HCT116 (cell line): ENCODE measurements at regions not wholly inside any gene's neighbourhood (a gene's known extent, or its start where the extent isn't known, plus 50 kb on each side); places are given as distances from the start of the nearest gene placed in this dataset.

Source experiments
- ATAC-seq: fragments of 200-7000 bp; cut with Tn5 transposase; 2 replicates; pipeline ENCODE4 v1.9.1; 2020; ENCODE audit warnings: mild to moderate bottlenecking, moderate library complexity
- BruUV-seq: library from RNA; stranded (reverse); fragments of 400-500 nt; replicated peaks from 2 replicates; lab custom pipeline; 2021; lab: Mats Ljungman, UMichigan
- CTCF ChIA-PET: fragments of 300-600 bp; sonication (Branson Sonifier 250); formaldehyde crosslinking; loops from one replicate; lab custom pipeline; 2021; ENCODE audit warnings: antibody characterized with exemption; lab: Charles Lee
- POLR2A ChIA-PET: fragments of 300-600, 350-600 bp; sonication (Branson Sonifier 250); formaldehyde crosslinking; loops from one replicate; lab custom pipeline; 2021; ENCODE audit warnings: antibody characterized with exemption; lab: Charles Lee
- RAD21 ChIA-PET, 2 experiments: fragments of 300-600 bp; sonication (Branson Sonifier 250); formaldehyde crosslinking; loops; one replicate each; lab custom pipeline; 2023; ENCODE audit warnings: low total read pairs in 2 of 2; ENCODE audit not compliant: uncharacterized antibody in 2 of 2, unreplicated experiment in 2 of 2, low non-redundant PET in 1 of 2; lab: Charles Lee
- DNase-seq: peaks from one replicate; pipeline ENCODE4 v3.0.0-alpha.2; 2010; ENCODE audit warnings: low read depth, low spot score
- H2AFZ ChIP-seq: fragments of 200-600 bp; shearing (Covaris generic), sonication (generic); 2 replicates; pipeline ENCODE4 v1.6.1; 2017; ENCODE audit warnings: low read depth, mixed run types, mixed read lengths, antibody characterized with exemption, low read length; ENCODE audit not compliant: poor library complexity, severe bottlenecking
- H3K27ac ChIP-seq: 2 replicates; pipeline ENCODE4 v1.5.1; 2012; ENCODE audit warnings: low read depth, low read length
- H3K27me3 ChIP-seq: fragments of 200-600 bp; sonication (generic); 2 replicates; pipeline ENCODE4 v1.6.1; 2016; ENCODE audit warnings: mixed run types, low read length, mixed read lengths; ENCODE audit not compliant: insufficient read depth
- H3K36me3 ChIP-seq, 2 experiments: fragments of 200-500 bp in 1 of 2; fragments of 200-600 bp in 1 of 2; sonication (Bioruptor generic) in 1 of 2; sonication (generic) in 1 of 2; 2 replicates each; pipeline versions ENCODE4 v1.5.1 to v1.6.1; 2014 to 2016; ENCODE audit warnings: low read length in 2 of 2, inconsistent platforms in 1 of 2, mixed read lengths in 1 of 2, mixed run types in 1 of 2; ENCODE audit not compliant: insufficient read depth in 2 of 2, control insufficient read depth in 1 of 2
- H3K4me1 ChIP-seq, 2 experiments: fragments of 200-600 bp in 1 of 2; sonication (generic) in 1 of 2; 2 replicates each; pipeline versions ENCODE4 v1.5.1 to v1.6.1; 2012 to 2017; ENCODE audit warnings: low read length in 2 of 2, inconsistent platforms in 1 of 2, mild to moderate bottlenecking in 1 of 2, mixed read lengths in 1 of 2, mixed run types in 1 of 2, moderate library complexity in 1 of 2; ENCODE audit not compliant: insufficient read depth in 2 of 2, control insufficient read depth in 1 of 2
- H3K4me2 ChIP-seq: fragments of 200-600 bp; sonication (generic); 2 replicates; pipeline ENCODE4 v1.6.1; 2017; ENCODE audit warnings: mixed run types, low read length, mixed read lengths
- H3K4me3 ChIP-seq, 2 experiments: fragments of 200-600 bp in 1 of 2; sonication (generic) in 1 of 2; replicated peaks in 1 of 2; 2 replicates each; pipeline ENCODE4 v1.5.1; 2011 to 2016; ENCODE audit warnings: low read length in 2 of 2, control low read depth in 1 of 2, low read depth in 1 of 2, mild to moderate bottlenecking in 1 of 2, mixed read lengths in 1 of 2, mixed run types in 1 of 2
- H3K79me2 ChIP-seq: fragments of 200-600 bp; sonication (generic); 2 replicates; pipeline ENCODE4 v1.6.1; 2017; ENCODE audit warnings: mild to moderate bottlenecking, mixed run types, low read length, moderate library complexity, mixed read lengths; ENCODE audit not compliant: insufficient read depth
- H3K9ac ChIP-seq: fragments of 200-600 bp; sonication (generic); 2 replicates; pipeline ENCODE4 v1.6.1; 2016; ENCODE audit warnings: low read length, mixed read lengths
- H3K9me2 ChIP-seq: fragments of 200-600 bp; sonication (generic), shearing (Covaris generic); 2 replicates; pipeline ENCODE4 v1.6.1; 2017; ENCODE audit warnings: mixed run types, mild to moderate bottlenecking, moderate library complexity; ENCODE audit not compliant: insufficient read depth
- H3K9me3 ChIP-seq, 2 experiments: fragments of 200-500 bp in 1 of 2; fragments of 200-600 bp in 1 of 2; sonication (Bioruptor generic) in 1 of 2; sonication (generic) in 1 of 2; 2 replicates each; pipeline ENCODE4 v1.6.1; 2014 to 2017; ENCODE audit warnings: low read length in 2 of 2, mixed read lengths in 2 of 2, inconsistent platforms in 1 of 2, low read depth in 1 of 2, mild to moderate bottlenecking in 1 of 2, mixed run types in 1 of 2, moderate library complexity in 1 of 2; ENCODE audit not compliant: control insufficient read depth in 1 of 2, insufficient read depth in 1 of 2
- H4K20me1 ChIP-seq: fragments of 200-600 bp; sonication (generic), shearing (Covaris generic); 2 replicates; pipeline ENCODE4 v1.6.1; 2017; ENCODE audit warnings: mixed run types, mild to moderate bottlenecking, moderate library complexity; ENCODE audit not compliant: insufficient read depth
- ATF3 ChIP-seq: IDR thresholded peaks from 2 replicates; pipeline ENCODE4 v1.6.1; 2012
- CTCF ChIP-seq, 3 experiments: fragments of 200-600 bp in 1 of 3; sonication (generic) in 1 of 3; IDR thresholded peaks in 2 of 3; conservative IDR thresholded peaks in 1 of 3; 2 replicates each; pipeline ENCODE4 v1.5.1; 2012 to 2017; ENCODE audit warnings: low read depth in 2 of 3, low read length in 2 of 3, antibody characterized with exemption in 1 of 3, borderline replicate concordance in 1 of 3, control low read depth in 1 of 3, mild to moderate bottlenecking in 1 of 3, mixed read lengths in 1 of 3, mixed run types in 1 of 3, moderate library complexity in 1 of 3; ENCODE audit not compliant: insufficient read depth in 1 of 3
- EGR1 ChIP-seq: IDR thresholded peaks from 2 replicates; pipeline ENCODE4 v1.6.1; 2012; ENCODE audit warnings: low read depth
- ELF1 ChIP-seq: IDR thresholded peaks from 2 replicates; pipeline ENCODE4 v1.6.1; 2012; ENCODE audit warnings: low read depth, borderline replicate concordance
- EZH2 ChIP-seq: fragments of 200-600 bp; sonication (generic); IDR thresholded peaks from 2 replicates; pipeline ENCODE4 v1.6.1; 2017; ENCODE audit warnings: antibody characterized with exemption, mixed run types
- EZH2phosphoT487 ChIP-seq: fragments of 200-600 bp; IDR thresholded peaks from 2 replicates; pipeline ENCODE4 v1.6.1; 2018; ENCODE audit warnings: antibody characterized with exemption, borderline replicate concordance
- JUND ChIP-seq: IDR thresholded peaks from 2 replicates; pipeline ENCODE4 v1.6.1; 2012
- MAX ChIP-seq: IDR thresholded peaks from 2 replicates; pipeline ENCODE4 v1.6.1; 2012
- POLR2A ChIP-seq: IDR thresholded peaks from 2 replicates; pipeline ENCODE4 v1.7.0; 2011; ENCODE audit warnings: borderline replicate concordance; ENCODE audit not compliant: insufficient read depth, insufficient read length; ENCODE audit errors: extremely low read depth
- POLR2AphosphoS5 ChIP-seq: IDR thresholded peaks from 2 replicates; pipeline ENCODE4 v1.6.1; 2011; ENCODE audit warnings: mild to moderate bottlenecking, low read depth, low read length, moderate library complexity
- RAD21 ChIP-seq: IDR thresholded peaks from 2 replicates; pipeline ENCODE4 v1.6.1; 2012; ENCODE audit warnings: low read depth, mild to moderate bottlenecking
- REST ChIP-seq: IDR thresholded peaks from 2 replicates; pipeline ENCODE4 v1.6.1; 2012; ENCODE audit warnings: low read depth
- SIN3A ChIP-seq: IDR thresholded peaks from 2 replicates; pipeline ENCODE4 v1.6.1; 2012; ENCODE audit warnings: low read depth
- SP1 ChIP-seq: IDR thresholded peaks from 2 replicates; pipeline ENCODE4 v1.6.1; 2012; ENCODE audit warnings: low read depth
- SRF ChIP-seq: IDR thresholded peaks from 2 replicates; pipeline ENCODE4 v1.6.1; 2012; ENCODE audit warnings: low read depth
- TCF7L2 ChIP-seq: IDR thresholded peaks from 2 replicates; pipeline ENCODE4 v1.7.0; 2011; ENCODE audit warnings: borderline replicate concordance, inconsistent platforms; ENCODE audit not compliant: insufficient read depth, insufficient read length; ENCODE audit errors: extremely low read depth
- YY1 ChIP-seq: IDR thresholded peaks from 2 replicates; pipeline ENCODE4 v1.6.1; 2011; ENCODE audit warnings: low read length, low read depth, moderate library complexity, mild to moderate bottlenecking; ENCODE audit not compliant: insufficient replicate concordance; ENCODE audit errors: extremely low read depth
- ZBTB33 ChIP-seq: IDR thresholded peaks from 2 replicates; pipeline ENCODE4 v1.6.1; 2011; ENCODE audit warnings: mild to moderate bottlenecking, low read length, moderate library complexity; ENCODE audit not compliant: insufficient replicate concordance; ENCODE audit errors: extremely low read depth
- ZFX ChIP-seq: fragments of 450-650 bp; IDR thresholded peaks from 2 replicates; pipeline ENCODE4 v1.6.1; 2017
- ZNF274 ChIP-seq: fragments of 200-500 bp; sonication (Bioruptor generic); IDR thresholded peaks from 2 replicates; pipeline ENCODE4 v1.6.1; 2014; ENCODE audit warnings: mild to moderate bottlenecking, low read depth, low read length, inconsistent platforms
- intact Hi-C: fragments of 100-400 bp; cut with micrococcal nuclease; formaldehyde crosslinking; loops from 2 replicates; pipeline ENCODE4 v1.10.0; 2022

GRCh38 chr2:81529944-81530343 lies 1225.4 kb upstream of the LRRTM1 start:
- Histone ChIP-seq H3K27me3 (no peaks in the 10 kb centered on the region), H4K20me1 (no peaks in the 10 kb centered on the region), H3K9me3 (no peaks in the 10 kb centered on the region), H3K9ac (no peak overlapping the region), H2AFZ (no peak overlapping the region), H3K9me2 (no peaks in the 10 kb centered on the region), H3K4me2 (no peak overlapping the region), H3K79me2 (no peaks in the 10 kb centered on the region), H3K27ac (no peak overlapping the region), H3K36me3 (no peaks in the 10 kb centered on the region), H3K4me1 (no peaks in the 10 kb centered on the region), H3K4me3 (no peak overlapping the region)
- no peak for DNase-seq
- ChIA-PET POLR2A (no interaction called here), CTCF (no interaction called here), RAD21 (no interaction called here)
- no TSS peak for BruUV-seq
- no peak for ATAC-seq
- no peak for TF ChIP-seq REST
- no peak for TF ChIP-seq RAD21
- no peak for TF ChIP-seq SRF
- no peak for TF ChIP-seq YY1
- TF ChIP-seq TCF7L2: no peak
- TF ChIP-seq POLR2AphosphoS5: no peak
- TF ChIP-seq CTCF (IDR thresholded peaks at IDR 0.05 in 2 of 3, conservative IDR thresholded peaks at IDR 0.05 in 1 of 3; ENCODE audit: borderline replicate concordance in 1 of 3, insufficient read depth in 1 of 3, low read depth in 2 of 3, low read length in 2 of 3): no peak
- no peak for TF ChIP-seq JUND
- no peak for TF ChIP-seq ELF1
- TF ChIP-seq EZH2: no peak
- no peak for TF ChIP-seq ZBTB33
- TF ChIP-seq EZH2phosphoT487: no peak
- TF ChIP-seq ZFX: no peak
- no peak for TF ChIP-seq ZNF274
- TF ChIP-seq MAX: no peak
- TF ChIP-seq POLR2A: no peak
- no peak for TF ChIP-seq ATF3
- TF ChIP-seq SIN3A: no peak
- TF ChIP-seq SP1: no peak
- TF ChIP-seq EGR1: no peak
- intact Hi-C loops: no loop called here
